Mesodermal cell (in vitro differentiated cells): ENCODE measurements at regions not wholly inside any gene's neighbourhood (a gene's known extent, or its start where the extent isn't known, plus 50 kb on each side); places are given as distances from the start of the nearest gene placed in this dataset.

Source experiments
- H3K27ac ChIP-seq: 2 replicates; pipeline ENCODE4 v1.7.0; 2013; ENCODE audit warnings: mild to moderate bottlenecking, low read depth, low read length, moderate library complexity; ENCODE audit not compliant: severe bottlenecking
- H3K36me3 ChIP-seq: 2 replicates; pipeline ENCODE4 v1.7.1; 2013; ENCODE audit warnings: mild to moderate bottlenecking, low read length, moderate library complexity; ENCODE audit not compliant: control insufficient read depth, insufficient read depth
- H3K4me1 ChIP-seq: one replicate; pipeline ENCODE4 v1.7.1; 2013; ENCODE audit warnings: mild to moderate bottlenecking, low read length; ENCODE audit not compliant: insufficient read depth, control insufficient read depth, poor library complexity, severe bottlenecking
- H3K4me3 ChIP-seq: 2 replicates; pipeline ENCODE4 v1.7.0; 2013; ENCODE audit warnings: low read length, control low read depth, mild to moderate bottlenecking; ENCODE audit not compliant: insufficient read depth, poor library complexity, severe bottlenecking; ENCODE audit errors: extremely low read depth
- H3K9me3 ChIP-seq: 2 replicates; pipeline ENCODE4 v1.7.1; 2013; ENCODE audit warnings: mild to moderate bottlenecking, low read length, moderate library complexity; ENCODE audit not compliant: control insufficient read depth
- WGBS, 2 experiments: methylation state at CpG; one replicate each; pipeline ENCODE4 v1.1.5; 2013; ENCODE audit warnings: missing lambda C conversion rate in 2 of 2; ENCODE audit not compliant: insufficient coverage in 2 of 2; 5-methylcytosine and 5-hydroxymethylcytosine counted together

GRCh38 chr3:160141485-160142185 lies 83.6 kb upstream of the C3orf80 start:
- H3K36me3 ChIP-seq = no peaks in the 10 kb centered on the region
- H3K27ac ChIP-seq = no peak overlapping the region
- WGBS, 2 experiments = 93 to 100% methylated on average over 2 to 3 of the region's 4 CpGs
- peaks cover 7% of the 10 kb centered on the region for H3K9me3 ChIP-seq
- H3K4me3 ChIP-seq = no peak overlapping the region
- no peaks in the 10 kb centered on the region for H3K4me1 ChIP-seq

- Histone ChIP-seq H3K36me3 (no peaks in the 10 kb centered on the region), H3K27ac (no peak overlapping the region), H3K4me1 (no peaks in the 10 kb centered on the region), H3K4me3 (no peak overlapping the region), H3K9me3 (peaks cover 7% of the 10 kb centered on the region)
- WGBS, 2 experiments = 83 to 100% methylated on average over 1 to 2 of the region's 2 CpGs
Observed at GRCh38 chr3:160143482-160143881, 81.7 kb upstream of the C3orf80 start.

GRCh38 chr3:160150066-160150465 lies 75.2 kb upstream of the C3orf80 start:
- no peaks in the 10 kb centered on the region for H3K36me3 ChIP-seq
- H3K9me3 ChIP-seq = no peaks in the 10 kb centered on the region
- H3K4me1 ChIP-seq = no peaks in the 10 kb centered on the region
- no peak overlapping the region for H3K4me3 ChIP-seq
- WGBS, 2 experiments = 90 to 98% methylated on average over 3 of the region's 3 CpGs
- no peak overlapping the region for H3K27ac ChIP-seq

GRCh38 chr3:160150525-160150924 lies 74.7 kb upstream of the C3orf80 start:
- WGBS, 2 experiments = 78 to 79% methylated on average over 1 to 2 of the region's 2 CpGs
- no peaks in the 10 kb centered on the region for H3K9me3 ChIP-seq
- no peaks in the 10 kb centered on the region for H3K36me3 ChIP-seq
- H3K27ac ChIP-seq = no peak overlapping the region
- no peak overlapping the region for H3K4me3 ChIP-seq
- H3K4me1 ChIP-seq = no peaks in the 10 kb centered on the region

GRCh38 chr3:160152638-160153037 lies 72.6 kb upstream of the C3orf80 start:
- Histone ChIP-seq H3K27ac (no peak overlapping the region), H3K4me1 (no peaks in the 10 kb centered on the region), H3K4me3 (no peak overlapping the region), H3K36me3 (no peaks in the 10 kb centered on the region), H3K9me3 (no peaks in the 10 kb centered on the region)
- WGBS, 2 experiments = 89 to 94% methylated on average over 6 of the region's 6 CpGs

GRCh38 chr3:160154033-160154432 lies 71.2 kb upstream of the C3orf80 start:
- no peaks in the 10 kb centered on the region for H3K4me1 ChIP-seq
- 69 to 93% methylated on average over 2 to 4 of the region's 4 CpGs for WGBS, 2 experiments
- no peaks in the 10 kb centered on the region for H3K9me3 ChIP-seq
- H3K36me3 ChIP-seq = no peaks in the 10 kb centered on the region
- no peak overlapping the region for H3K4me3 ChIP-seq
- H3K27ac ChIP-seq = no peak overlapping the region

- H3K27ac ChIP-seq = no peak overlapping the region
- no peak overlapping the region for H3K4me3 ChIP-seq
- H3K4me1 ChIP-seq = no peaks in the 10 kb centered on the region
- no peaks in the 10 kb centered on the region for H3K36me3 ChIP-seq
- 71 to 80% methylated on average over 1 to 2 of the region's 2 CpGs for WGBS, 2 experiments
- no peaks in the 10 kb centered on the region for H3K9me3 ChIP-seq
Observed at GRCh38 chr3:160154596-160154995, 70.6 kb upstream of the C3orf80 start.

- WGBS, 2 experiments = 100% methylated on average over 1 of the region's 1 CpG; no CpG with 5 or more reads in 1 of the 2 experiments
- Histone ChIP-seq H3K27ac (no peak overlapping the region), H3K4me3 (no peak overlapping the region), H3K4me1 (no peaks in the 10 kb centered on the region), H3K36me3 (no peaks in the 10 kb centered on the region), H3K9me3 (no peaks in the 10 kb centered on the region)
Observed at GRCh38 chr3:160157321-160157720, 67.9 kb upstream of the C3orf80 start.

- H3K9me3 ChIP-seq = no peaks in the 10 kb centered on the region
- H3K27ac ChIP-seq = no peak overlapping the region
- H3K4me1 ChIP-seq = peaks cover 6% of the 10 kb centered on the region
- WGBS, 2 experiments = 75 to 100% methylated on average over 1 to 2 of the region's 2 CpGs
- no peak overlapping the region for H3K4me3 ChIP-seq
- no peaks in the 10 kb centered on the region for H3K36me3 ChIP-seq
Observed at GRCh38 chr3:160159341-160159740, 65.9 kb upstream of the C3orf80 start.

GRCh38 chr3:160159806-160160205 lies 65.4 kb upstream of the C3orf80 start:
- no peaks in the 10 kb centered on the region for H3K36me3 ChIP-seq
- no peak overlapping the region for H3K27ac ChIP-seq
- WGBS, 2 experiments = 82 to 87% methylated on average over 3 of the region's 3 CpGs
- peaks cover 6% of the 10 kb centered on the region for H3K4me1 ChIP-seq
- no peaks in the 10 kb centered on the region for H3K9me3 ChIP-seq
- H3K4me3 ChIP-seq = no peak overlapping the region

- Histone ChIP-seq H3K27ac (peak overlapping the region; percentile 31), H3K9me3 (no peaks in the 10 kb centered on the region), H3K4me3 (no peak overlapping the region), H3K36me3 (no peaks in the 10 kb centered on the region), H3K4me1 (peaks cover 6% of the 10 kb centered on the region)
- WGBS, 2 experiments = 83 to 87% methylated on average over 5 to 6 of the region's 6 CpGs
Observed at GRCh38 chr3:160161921-160162320, 63.3 kb upstream of the C3orf80 start.
